GM10248 (cell line): ENCODE measurements at regions not wholly inside any gene's neighbourhood (a gene's known extent, or its start where the extent isn't known, plus 50 kb on each side); places are given as distances from the start of the nearest gene placed in this dataset.

Experiments
- CTCF ChIA-PET: fragments of 300-600 bp; sonication (Branson Sonifier 250); formaldehyde crosslinking; extraction: SDS; loops from one replicate; lab custom pipeline; 2021; ENCODE audit warnings: antibody characterized with exemption; lab: Yijun Ruan, JAX
- POLR2A ChIA-PET: fragments of 350-650 bp; sonication (Branson Sonifier 250); formaldehyde crosslinking; extraction: SDS; loops from one replicate; lab custom pipeline; 2020; ENCODE audit warnings: antibody characterized with exemption; lab: Yijun Ruan, JAX
- DNase-seq: peaks from one replicate; pipeline ENCODE4 v3.0.0; 2012; ENCODE audit errors: extremely low spot score
- TF ChIP-seq, protein P1 (sequence below): IDR thresholded peaks from 2 replicates; pipeline ENCODE4 v1.5.1; 2012; ENCODE audit warnings: mild to moderate bottlenecking, low read depth; ENCODE audit errors: extremely low read depth, missing control alignments, control extremely low read depth

DNA sequence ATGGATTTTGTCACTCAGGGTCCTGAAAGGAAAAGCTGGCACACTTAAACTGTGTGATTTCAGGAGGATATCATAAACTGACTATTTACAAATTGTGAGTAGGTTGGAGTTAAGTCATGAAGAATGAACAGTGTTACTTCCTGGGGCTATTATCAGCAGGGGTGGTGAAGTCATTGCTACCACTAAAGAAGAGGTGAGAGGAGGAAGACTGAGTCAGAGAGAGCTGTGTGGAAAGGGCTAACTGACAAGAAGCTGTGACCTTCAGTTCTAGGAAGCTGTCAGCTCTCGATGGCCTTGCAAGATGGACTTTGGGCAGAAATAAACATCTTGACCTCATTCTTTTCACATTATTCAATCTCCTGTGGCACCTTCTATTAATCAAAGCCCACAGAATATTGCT lies 72.3 kb upstream of the STARD4 start:
- TF ChIP-seq, protein P1, sequence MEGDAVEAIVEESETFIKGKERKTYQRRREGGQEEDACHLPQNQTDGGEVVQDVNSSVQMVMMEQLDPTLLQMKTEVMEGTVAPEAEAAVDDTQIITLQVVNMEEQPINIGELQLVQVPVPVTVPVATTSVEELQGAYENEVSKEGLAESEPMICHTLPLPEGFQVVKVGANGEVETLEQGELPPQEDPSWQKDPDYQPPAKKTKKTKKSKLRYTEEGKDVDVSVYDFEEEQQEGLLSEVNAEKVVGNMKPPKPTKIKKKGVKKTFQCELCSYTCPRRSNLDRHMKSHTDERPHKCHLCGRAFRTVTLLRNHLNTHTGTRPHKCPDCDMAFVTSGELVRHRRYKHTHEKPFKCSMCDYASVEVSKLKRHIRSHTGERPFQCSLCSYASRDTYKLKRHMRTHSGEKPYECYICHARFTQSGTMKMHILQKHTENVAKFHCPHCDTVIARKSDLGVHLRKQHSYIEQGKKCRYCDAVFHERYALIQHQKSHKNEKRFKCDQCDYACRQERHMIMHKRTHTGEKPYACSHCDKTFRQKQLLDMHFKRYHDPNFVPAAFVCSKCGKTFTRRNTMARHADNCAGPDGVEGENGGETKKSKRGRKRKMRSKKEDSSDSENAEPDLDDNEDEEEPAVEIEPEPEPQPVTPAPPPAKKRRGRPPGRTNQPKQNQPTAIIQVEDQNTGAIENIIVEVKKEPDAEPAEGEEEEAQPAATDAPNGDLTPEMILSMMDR = no peak
- DNase-seq = peak; percentile 15
- ChIA-PET POLR2A (no interaction called here), CTCF (interaction anchor here (0.9 to 2.8 kb wide), 5 partner anchors 12 to 576 kb away, joined by 3 to 7 read pairs (median 4); no protein-coding TSS in a partner anchor)

GRCh38 chr5:111583758-111584203 lies 71.4 kb upstream of the STARD4 start:
- ChIA-PET POLR2A (no interaction called here), CTCF (interaction anchor here (1.5 to 1.9 kb wide), 2 partner anchors 16 to 22 kb away, joined by 4 read pairs; no protein-coding TSS in a partner anchor)
- DNase-seq = no peak
- TF ChIP-seq, protein P1 = no peak

DNA sequence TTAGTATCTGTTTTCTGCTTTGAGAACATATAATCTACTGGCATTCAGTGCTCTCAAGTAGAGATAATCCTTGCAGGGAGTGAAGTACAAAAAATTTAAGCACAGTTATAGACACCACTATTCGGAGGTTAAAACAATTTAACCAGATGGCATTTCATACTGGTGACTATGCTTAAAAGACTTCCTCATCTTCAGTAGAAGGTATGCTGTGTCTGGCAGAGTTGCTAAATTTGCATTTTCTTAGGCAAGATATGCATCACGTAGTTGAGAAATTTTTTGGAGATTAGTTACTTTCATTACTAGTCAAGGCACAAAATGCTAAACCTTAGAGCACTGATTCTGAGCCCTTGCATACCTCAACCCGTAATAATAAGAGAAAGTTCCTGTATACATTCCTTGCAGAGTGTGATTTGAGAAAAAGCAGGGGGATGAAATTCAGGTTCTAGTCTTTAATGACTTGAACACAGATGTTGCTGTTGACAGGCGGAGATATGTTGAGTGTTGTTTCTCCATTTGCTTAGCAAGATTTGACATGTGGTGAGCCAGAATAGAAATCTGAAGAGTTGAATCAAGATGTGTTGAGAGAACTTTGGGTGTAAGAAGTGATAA lies 70.8 kb upstream of the STARD4 start:
- ChIA-PET CTCF (no interaction called here), POLR2A (no interaction called here)
- no peak for DNase-seq
- TF ChIP-seq, protein P1 = no peak

DNA sequence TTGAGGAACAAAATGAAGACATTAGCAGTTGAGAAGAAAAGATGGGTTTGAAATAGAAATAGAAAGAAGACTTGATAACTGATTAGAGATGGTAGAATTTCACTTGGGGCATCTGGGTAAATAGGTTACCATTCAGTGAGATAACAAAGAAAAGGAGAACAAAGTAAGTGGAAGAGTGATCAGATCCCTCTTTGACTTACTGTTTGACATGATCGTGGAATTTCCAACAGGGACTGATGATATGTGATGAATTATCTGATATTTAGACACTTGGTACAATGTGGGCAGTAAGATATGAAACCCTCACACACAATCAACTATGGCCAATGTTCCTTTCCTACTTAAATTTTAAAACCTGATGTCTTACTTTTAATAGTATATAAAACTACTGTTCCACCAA lies 70.1 kb upstream of the STARD4 start:
- TF ChIP-seq, protein P1 = no peak
- ChIA-PET POLR2A (no interaction called here), CTCF (no interaction called here)

GRCh38 chr5:111580956-111581355 lies 68.6 kb upstream of the STARD4 start:
- POLR2A ChIA-PET = no interaction called here
- no peak for DNase-seq
- CTCF ChIA-PET = no interaction called here
- TF ChIP-seq, protein P1 = no peak

More for the DNA sequence above, 70.1 kb upstream of the STARD4 start:
- DNase-seq = no peak

DNA sequence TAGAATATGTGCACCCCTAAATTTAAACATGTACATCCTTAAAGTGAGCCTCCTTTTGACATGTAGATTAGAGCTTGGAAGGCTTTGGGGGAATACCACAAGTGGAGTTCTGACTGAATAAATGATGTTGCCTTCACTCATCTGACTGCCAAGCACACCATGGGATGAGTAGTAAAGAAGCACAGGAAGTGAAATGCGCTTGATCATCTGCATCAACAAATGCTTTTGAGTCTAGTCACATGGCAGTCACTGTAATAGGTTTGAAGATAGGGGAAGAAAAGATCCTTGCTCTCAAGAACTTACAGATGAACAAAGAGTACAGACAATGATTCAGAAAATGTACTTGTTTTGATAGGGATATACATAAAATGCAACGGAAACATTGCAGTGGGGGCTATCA lies 62.0 kb upstream of the STARD4 start:
- ChIA-PET POLR2A (no interaction called here), CTCF (no interaction called here)
- DNase-seq = no peak
- TF ChIP-seq, protein P1 = no peak
